PC-3 (cell line): ENCODE measurements at regions not wholly inside any gene's neighbourhood (a gene's known extent, or its start where the extent isn't known, plus 50 kb on each side); places are given as distances from the start of the nearest gene placed in this dataset.

Experiments used
- CTCF ChIP-seq: fragments of 300-600 bp; sonication (generic); conservative IDR thresholded peaks from 2 replicates; pipeline ENCODE4 v1.5.1; 2017; ENCODE audit warnings: antibody characterized with exemption, low read depth, mild to moderate bottlenecking, low read length
- EZH2 ChIP-seq: fragments of 300-600 bp; sonication (generic); IDR thresholded peaks from one replicate; pipeline ENCODE4 v1.6.1; 2017; ENCODE audit warnings: antibody characterized with exemption, mild to moderate bottlenecking, low read length; ENCODE audit not compliant: unreplicated experiment

DNA sequence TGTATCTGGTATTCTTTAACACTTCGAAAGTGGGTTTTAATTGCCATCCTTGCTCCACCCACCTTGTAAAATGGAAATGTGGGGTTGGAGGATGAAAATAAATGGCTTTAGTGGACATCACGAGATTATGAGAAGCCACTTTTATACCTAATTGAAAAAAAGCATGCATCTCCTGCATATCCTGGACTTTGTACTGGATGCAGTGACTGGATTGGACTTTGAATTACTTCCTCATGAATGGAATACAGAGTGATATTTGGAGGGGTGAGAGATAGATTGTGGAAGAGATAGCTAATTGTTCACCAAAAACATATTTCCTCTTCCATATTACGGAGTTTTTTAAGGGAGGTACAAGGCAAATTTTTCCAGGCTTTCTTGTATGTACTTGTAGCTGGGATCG lies 813.0 kb downstream of the TENT5A start:
- TF ChIP-seq CTCF: no peak
- no peak for TF ChIP-seq EZH2
